Left ventricle myocardium inferior (tissue), 1 donor: ENCODE measurements at regions not wholly inside any gene's neighbourhood (a gene's known extent, or its start where the extent isn't known, plus 50 kb on each side); places are given as distances from the start of the nearest gene placed in this dataset.
"Not testable (repeated sequence)": the region's sequence is repeated elsewhere in the genome, so short reads cannot be mapped to it uniquely, and the experiment has no call there.

ENCODE experiments used
- DNase-seq: peaks from one replicate; pipeline ENCODE4 v3.0.0-alpha.2; 2020
- H3K27ac ChIP-seq: fragments of 200-600 bp; replicated peaks from 2 replicates; pipeline ENCODE4 v1.8.0; 2021
- H3K27me3 ChIP-seq: fragments of 200-600 bp; 2 replicates; pipeline ENCODE4 v1.8.0; 2021; ENCODE audit warnings: low read depth
- H3K36me3 ChIP-seq: fragments of 200-600 bp; 2 replicates; pipeline ENCODE4 v1.8.0; 2021
- H3K4me1 ChIP-seq: fragments of 200-600 bp; 2 replicates; pipeline ENCODE4 v1.8.0; 2021
- H3K4me3 ChIP-seq: fragments of 200-600 bp; 2 replicates; pipeline ENCODE4 v1.8.0; 2021; ENCODE audit warnings: mild to moderate bottlenecking, moderate library complexity
- H3K9me3 ChIP-seq: fragments of 200-600 bp; replicated peaks from 2 replicates; pipeline ENCODE4 v1.8.0; 2021
- CTCF ChIP-seq: fragments of 200-600 bp; IDR thresholded peaks from 2 replicates; pipeline ENCODE4 v1.8.0; 2021; ENCODE audit warnings: antibody characterized with exemption, mild to moderate bottlenecking, borderline replicate concordance
- intact Hi-C: fragments of 100-400 bp; cut with micrococcal nuclease; formaldehyde crosslinking; loops from one replicate; pipeline ENCODE4 v1.11.0; 2022
- donor health status: DM: no; HTN: yes; CAD: no; lungs with severe emphysema.

GRCh38 chr10:9056521-9056920 lies 1002.0 kb downstream of the GATA3 start:
- no peak overlapping the region for H3K27ac ChIP-seq
- DNase-seq, result no peak
- TF ChIP-seq CTCF, result no peak
- peaks cover 14% of the 10 kb centered on the region for H3K9me3 ChIP-seq
- peaks cover 5% of the 10 kb centered on the region for H3K27me3 ChIP-seq
- no peaks in the 10 kb centered on the region for H3K4me1 ChIP-seq
- H3K36me3 ChIP-seq, result no peaks in the 10 kb centered on the region
- H3K4me3 ChIP-seq, result no peak overlapping the region
- intact Hi-C loops, result no loop called here

- H3K27ac ChIP-seq, H3K27me3 ChIP-seq, H3K4me1 ChIP-seq, intact Hi-C loops, DNase-seq, H3K36me3 ChIP-seq, H3K4me3 ChIP-seq: not testable (repeated sequence)
- H3K9me3 ChIP-seq, result peaks cover 14% of the 10 kb centered on the region
Measured at GRCh38 chr10:9057293-9057692, 1002.8 kb downstream of the GATA3 start.

- no peaks in the 10 kb centered on the region for H3K36me3 ChIP-seq
- peaks cover 14% of the 10 kb centered on the region for H3K9me3 ChIP-seq
- no peak for TF ChIP-seq CTCF
- intact Hi-C loops, result no loop called here
- H3K27me3 ChIP-seq, result peaks cover 5% of the 10 kb centered on the region
- H3K27ac ChIP-seq, result no peak overlapping the region
- DNase-seq, result no peak
- H3K4me1 ChIP-seq, result no peaks in the 10 kb centered on the region
- no peak overlapping the region for H3K4me3 ChIP-seq
Measured at GRCh38 chr10:9060314-9060713, 1005.8 kb downstream of the GATA3 start.

GRCh38 chr10:9061871-9062270 lies 1007.4 kb downstream of the GATA3 start:
- H3K9me3 ChIP-seq, result peaks cover 2% of the 10 kb centered on the region
- H3K4me3 ChIP-seq, result no peak overlapping the region
- H3K4me1 ChIP-seq, result no peaks in the 10 kb centered on the region
- H3K27me3 ChIP-seq, result no peaks in the 10 kb centered on the region
- no peak for DNase-seq
- no peak for TF ChIP-seq CTCF
- intact Hi-C loops, result no loop called here
- no peaks in the 10 kb centered on the region for H3K36me3 ChIP-seq
- H3K27ac ChIP-seq, result no peak overlapping the region

GRCh38 chr10:9066152-9066551 lies 1011.7 kb downstream of the GATA3 start:
- TF ChIP-seq CTCF, result no peak
- H3K27me3 ChIP-seq, result no peaks in the 10 kb centered on the region
- intact Hi-C loops, result no loop called here
- no peaks in the 10 kb centered on the region for H3K4me1 ChIP-seq
- no peak for DNase-seq
- H3K4me3 ChIP-seq, result no peak overlapping the region
- H3K36me3 ChIP-seq, result no peaks in the 10 kb centered on the region
- H3K9me3 ChIP-seq, result peaks cover 6% of the 10 kb centered on the region
- H3K27ac ChIP-seq, result no peak overlapping the region

- no peak for DNase-seq
- no peak overlapping the region for H3K4me3 ChIP-seq
- H3K27me3 ChIP-seq, result no peaks in the 10 kb centered on the region
- no peaks in the 10 kb centered on the region for H3K4me1 ChIP-seq
- H3K9me3 ChIP-seq, result peaks cover 6% of the 10 kb centered on the region
- H3K27ac ChIP-seq, result no peak overlapping the region
- no peak for TF ChIP-seq CTCF
- intact Hi-C loops, result no loop called here
- H3K36me3 ChIP-seq, result no peaks in the 10 kb centered on the region
Measured at GRCh38 chr10:9068003-9068402, 1013.5 kb downstream of the GATA3 start.
